HFF-Myc (cell line): ENCODE measurements at regions not wholly inside any gene's neighbourhood (a gene's known extent, or its start where the extent isn't known, plus 50 kb on each side); places are given as distances from the start of the nearest gene placed in this dataset.

Experiments used
- DNase-seq: peaks from one replicate; pipeline ENCODE4 v3.0.0-alpha.2; 2011; ENCODE audit warnings: low read depth; ENCODE audit errors: extremely low read depth
- H3K4me3 ChIP-seq: replicated peaks from 2 replicates; pipeline ENCODE4 v1.5.1; 2011; ENCODE audit warnings: low read depth, mild to moderate bottlenecking, control low read depth, low read length
- CTCF ChIP-seq: IDR thresholded peaks from 2 replicates; pipeline ENCODE4 v1.5.1; 2012; ENCODE audit warnings: mild to moderate bottlenecking, low read depth, low read length, control low read depth; ENCODE audit errors: missing control alignments

DNA sequence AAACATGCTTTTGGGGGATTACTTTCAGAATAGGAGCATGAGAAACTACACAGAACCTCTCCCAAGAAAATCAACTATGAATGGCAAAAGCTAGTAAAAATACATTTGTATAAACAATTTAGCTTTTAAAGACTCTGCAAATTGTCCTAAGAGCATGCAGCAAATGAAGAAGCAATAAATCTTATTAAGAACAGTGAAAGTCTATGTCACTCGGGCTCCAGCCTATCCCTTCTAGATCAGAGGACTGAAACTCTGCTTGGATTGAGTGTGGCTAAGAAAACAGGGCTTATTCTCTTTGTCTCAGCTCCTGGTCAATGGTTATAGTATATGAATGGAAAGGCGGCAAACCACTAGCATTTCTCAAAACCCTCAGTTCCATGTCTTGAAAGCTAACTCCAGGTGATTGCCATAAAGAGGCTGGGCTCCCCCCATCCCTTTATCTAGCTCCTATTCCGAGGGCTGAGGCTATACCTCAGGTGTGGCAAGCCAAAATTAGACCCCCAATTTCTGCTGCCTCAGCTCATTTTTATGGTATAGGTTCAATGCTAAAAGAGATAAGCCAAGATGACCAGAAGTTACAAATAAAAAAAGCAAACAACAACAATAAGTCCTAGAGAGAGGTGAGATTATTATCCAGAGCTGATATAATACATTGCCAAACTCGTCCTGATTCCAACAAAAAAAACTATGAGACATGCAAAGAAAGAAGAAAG is 953.2 kb downstream of the SLITRK6 start:
- no peak overlapping the region for H3K4me3 ChIP-seq
- DNase-seq: no peak
- no peak for TF ChIP-seq CTCF

DNA sequence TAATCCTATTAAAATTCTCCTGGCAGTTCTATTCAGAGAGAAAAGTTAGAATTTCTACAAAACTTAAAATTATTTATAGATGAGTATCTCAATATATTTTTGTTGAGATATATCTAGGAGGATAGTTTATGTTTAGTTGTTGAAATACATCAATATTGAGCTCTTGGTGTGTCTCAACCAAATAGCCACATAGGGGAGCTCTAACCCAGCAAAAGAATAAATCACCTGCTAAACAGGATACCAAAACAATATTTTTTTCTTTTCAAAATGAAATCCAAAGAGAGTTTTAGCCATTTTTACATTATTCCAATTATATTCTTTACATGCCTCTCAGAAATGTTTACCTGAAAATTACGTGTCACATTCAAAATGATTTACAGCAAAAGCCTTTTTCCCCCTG is 954.7 kb downstream of the SLITRK6 start:
- TF ChIP-seq CTCF: no peak
- no peak for DNase-seq
- H3K4me3 ChIP-seq: no peak overlapping the region

DNA sequence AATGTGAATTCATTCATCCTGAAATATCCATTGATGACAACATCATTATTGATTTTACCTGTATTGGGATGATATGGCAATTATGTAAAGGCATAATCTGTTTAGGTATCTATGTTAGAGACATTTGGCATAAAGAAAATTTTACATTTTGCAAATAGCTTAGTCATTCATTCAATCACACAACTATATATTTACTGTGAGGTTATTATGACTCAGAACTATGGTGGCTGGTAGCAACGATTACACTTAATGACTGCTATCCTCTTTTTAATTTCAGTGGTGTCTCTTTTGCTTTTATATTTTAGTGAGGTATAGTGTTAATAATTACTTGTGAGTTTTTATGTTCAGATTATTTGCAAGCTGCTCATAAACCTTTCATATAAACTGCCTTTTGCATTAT is 955.9 kb downstream of the SLITRK6 start:
- H3K4me3 ChIP-seq: no peak overlapping the region
- no peak for TF ChIP-seq CTCF
- no peak for DNase-seq

DNA sequence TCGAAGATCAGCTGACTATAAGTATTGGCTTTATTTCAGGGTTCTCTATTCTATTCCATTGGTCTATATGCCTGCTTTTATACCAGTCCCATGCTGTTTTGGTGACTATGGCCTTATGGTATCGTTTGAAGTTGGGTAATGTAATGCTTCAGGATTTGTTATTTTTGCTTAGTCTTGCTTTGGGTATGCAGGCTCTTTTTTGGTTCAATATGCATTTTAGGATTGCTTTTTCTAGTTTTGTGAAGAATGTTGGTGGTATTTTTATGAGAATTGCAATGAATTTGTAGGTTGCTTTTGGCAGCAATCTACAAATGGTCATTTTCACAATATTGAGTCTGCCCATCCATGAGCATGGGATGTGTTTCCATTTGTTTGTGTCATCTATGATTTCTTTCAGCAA is 951.9 kb upstream of the SLITRK1 start:
- DNase-seq: no peak
- no peak overlapping the region for H3K4me3 ChIP-seq

GRCh38 chr13:84831666-84832657 is 949.7 kb upstream of the SLITRK1 start:
- TF ChIP-seq CTCF: no peak
- no peak for DNase-seq
- no peak overlapping the region for H3K4me3 ChIP-seq

More for the DNA sequence above, 951.9 kb upstream of the SLITRK1 start:
- no peak for TF ChIP-seq CTCF

DNA sequence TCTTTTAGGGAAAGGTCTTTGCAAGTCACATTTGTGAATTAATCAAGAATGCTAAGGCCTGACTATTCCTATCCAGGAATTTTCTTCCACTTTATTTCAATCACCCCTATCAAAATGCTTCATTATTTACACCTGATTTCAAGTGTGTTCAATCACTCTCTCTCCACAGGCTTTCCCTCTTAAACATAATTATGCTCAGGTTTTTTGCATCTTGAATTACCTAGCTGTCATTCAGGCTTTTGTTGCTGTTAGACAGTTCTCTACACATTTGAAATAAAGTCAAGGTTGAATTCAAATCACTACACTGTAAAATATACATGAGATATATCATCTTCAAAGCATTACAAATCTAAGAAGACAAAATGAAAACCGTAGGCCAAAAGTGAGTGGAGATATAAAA is 941.3 kb upstream of the SLITRK1 start:
- TF ChIP-seq CTCF: no peak
- no peak overlapping the region for H3K4me3 ChIP-seq
- DNase-seq: no peak
